ENCODE measurements at regions not wholly inside any gene's neighbourhood (a gene's known extent, or its start where the extent isn't known, plus 50 kb on each side); places are given as distances from the start of the nearest gene placed in this dataset.

DNA sequence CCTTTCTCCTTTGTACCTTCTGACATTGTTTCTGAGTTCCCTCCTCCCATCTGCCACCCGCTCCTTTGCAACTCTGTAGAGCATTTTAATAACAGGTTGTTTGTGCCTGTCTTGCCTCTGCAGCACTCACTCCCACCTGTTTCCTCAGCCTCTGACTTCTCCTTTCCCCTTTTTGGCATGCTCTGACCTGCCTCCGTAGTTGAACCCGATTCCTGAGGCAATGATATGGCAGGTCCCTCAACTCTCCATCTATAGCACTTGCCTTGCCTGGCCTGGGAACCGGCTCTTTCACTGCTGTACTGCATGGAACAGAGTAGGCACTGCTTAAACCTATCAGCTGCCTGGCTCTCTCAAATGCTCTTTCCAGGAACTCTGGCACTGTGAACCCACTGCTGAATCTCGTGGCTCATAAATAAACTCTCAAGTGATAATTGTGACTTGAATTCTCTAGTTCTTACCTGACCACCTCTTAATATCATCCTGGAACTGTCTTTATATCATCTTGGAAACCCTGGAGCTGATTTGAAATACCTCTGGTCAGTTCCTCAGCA, 50.3 kb downstream of the UTRN start:
- Histone ChIP-seq H3K4me1 (ENCODE audit: low read depth, poor library complexity, severe bottlenecking) (peaks cover 16% of the 10 kb centered on the region), H2AFZ (ENCODE audit: low read depth) (no peak overlapping the region), H3K9ac (no peak overlapping the region)

DNA sequence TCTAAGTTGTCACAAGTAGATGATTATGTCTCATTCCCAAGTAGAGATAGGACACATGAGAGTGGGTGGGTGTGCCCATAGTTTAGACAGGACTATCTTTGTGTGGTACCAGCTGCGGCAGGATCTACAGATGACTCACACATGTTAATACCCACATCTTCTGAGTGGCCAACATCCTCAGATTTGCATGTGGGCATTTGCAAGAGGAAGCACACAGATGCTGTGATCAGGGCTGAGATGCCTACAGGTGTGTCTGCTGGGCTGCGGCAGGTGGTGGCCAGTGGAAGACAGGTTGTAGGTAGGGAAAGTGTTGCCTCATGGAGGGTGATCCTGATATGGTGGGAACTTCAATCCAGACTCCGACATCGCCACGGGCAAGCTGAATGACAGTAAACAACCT, 50.8 kb downstream of the UTRN start:
- no peak overlapping the region for H3K4me2 ChIP-seq
- H3K4me3 ChIP-seq (IDR thresholded peaks at IDR 0.05; ENCODE audit: insufficient read depth, low read depth, low read length) = no peak overlapping the region
- TF ChIP-seq, protein P1, sequence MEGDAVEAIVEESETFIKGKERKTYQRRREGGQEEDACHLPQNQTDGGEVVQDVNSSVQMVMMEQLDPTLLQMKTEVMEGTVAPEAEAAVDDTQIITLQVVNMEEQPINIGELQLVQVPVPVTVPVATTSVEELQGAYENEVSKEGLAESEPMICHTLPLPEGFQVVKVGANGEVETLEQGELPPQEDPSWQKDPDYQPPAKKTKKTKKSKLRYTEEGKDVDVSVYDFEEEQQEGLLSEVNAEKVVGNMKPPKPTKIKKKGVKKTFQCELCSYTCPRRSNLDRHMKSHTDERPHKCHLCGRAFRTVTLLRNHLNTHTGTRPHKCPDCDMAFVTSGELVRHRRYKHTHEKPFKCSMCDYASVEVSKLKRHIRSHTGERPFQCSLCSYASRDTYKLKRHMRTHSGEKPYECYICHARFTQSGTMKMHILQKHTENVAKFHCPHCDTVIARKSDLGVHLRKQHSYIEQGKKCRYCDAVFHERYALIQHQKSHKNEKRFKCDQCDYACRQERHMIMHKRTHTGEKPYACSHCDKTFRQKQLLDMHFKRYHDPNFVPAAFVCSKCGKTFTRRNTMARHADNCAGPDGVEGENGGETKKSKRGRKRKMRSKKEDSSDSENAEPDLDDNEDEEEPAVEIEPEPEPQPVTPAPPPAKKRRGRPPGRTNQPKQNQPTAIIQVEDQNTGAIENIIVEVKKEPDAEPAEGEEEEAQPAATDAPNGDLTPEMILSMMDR (conservative IDR thresholded peaks at IDR 0.05; ENCODE audit: low read depth, low read length) = no peak
- H3K27ac ChIP-seq = no peak overlapping the region
- H3K79me2 ChIP-seq (ENCODE audit: insufficient read depth, low read depth) = no peaks in the 10 kb centered on the region
- peaks cover 16% of the 10 kb centered on the region for H3K4me1 ChIP-seq (ENCODE audit: low read depth, poor library complexity, severe bottlenecking)
- no peaks in the 10 kb centered on the region for H3K27me3 ChIP-seq (ENCODE audit: insufficient read depth, low read depth)
- no peak overlapping the region for H2AFZ ChIP-seq (ENCODE audit: low read depth)
- no peaks in the 10 kb centered on the region for H3K36me3 ChIP-seq (ENCODE audit: insufficient read depth)
- no peak overlapping the region for H3K9ac ChIP-seq
- H4K20me1 ChIP-seq (ENCODE audit: insufficient read depth) = no peaks in the 10 kb centered on the region

More for the DNA sequence above, 50.3 kb downstream of the UTRN start:
- Histone ChIP-seq H3K36me3 (ENCODE audit: insufficient read depth) (no peaks in the 10 kb centered on the region), H3K79me2 (ENCODE audit: insufficient read depth, low read depth) (no peaks in the 10 kb centered on the region), H4K20me1 (ENCODE audit: insufficient read depth) (no peaks in the 10 kb centered on the region), H3K4me3 (IDR thresholded peaks at IDR 0.05; ENCODE audit: insufficient read depth, low read depth, low read length) (no peak overlapping the region), H3K4me2 (no peak overlapping the region), H3K27ac (no peak overlapping the region), H3K27me3 (ENCODE audit: insufficient read depth, low read depth) (no peaks in the 10 kb centered on the region)
- TF ChIP-seq, protein P1 (conservative IDR thresholded peaks at IDR 0.05; ENCODE audit: low read depth, low read length) = no peak

DNA sequence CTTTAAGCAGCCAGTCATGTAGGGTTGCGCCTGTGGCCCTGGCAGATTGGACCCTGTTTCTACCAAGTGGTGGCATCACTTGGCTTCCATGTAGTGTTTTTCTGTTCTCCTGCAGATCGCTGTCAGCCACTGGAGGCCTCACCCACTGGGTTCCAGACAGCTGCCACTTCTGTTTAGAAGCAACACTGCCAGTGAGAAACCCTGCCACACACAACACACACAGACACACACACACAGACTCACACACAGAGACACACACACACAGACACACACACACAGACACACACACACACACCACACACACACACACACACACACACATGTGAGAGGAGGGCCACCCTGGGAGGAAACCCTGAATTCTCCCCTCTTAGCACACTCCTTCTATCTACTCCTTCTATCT, 51.8 kb downstream of the UTRN start:
- H3K36me3 ChIP-seq (ENCODE audit: insufficient read depth) = no peaks in the 10 kb centered on the region
- no peaks in the 10 kb centered on the region for H3K27me3 ChIP-seq (ENCODE audit: insufficient read depth, low read depth)
- TF ChIP-seq, protein P1 (conservative IDR thresholded peaks at IDR 0.05; ENCODE audit: low read depth, low read length) = no peak
- no peak overlapping the region for H3K4me3 ChIP-seq (IDR thresholded peaks at IDR 0.05; ENCODE audit: insufficient read depth, low read depth, low read length)
- no peaks in the 10 kb centered on the region for H4K20me1 ChIP-seq (ENCODE audit: insufficient read depth)
- no peak overlapping the region for H3K27ac ChIP-seq
- no peak overlapping the region for H2AFZ ChIP-seq (ENCODE audit: low read depth)
- no peak overlapping the region for H3K9ac ChIP-seq
- no peak overlapping the region for H3K4me2 ChIP-seq
- H3K79me2 ChIP-seq (ENCODE audit: insufficient read depth, low read depth) = no peaks in the 10 kb centered on the region
- peaks cover 16% of the 10 kb centered on the region for H3K4me1 ChIP-seq (ENCODE audit: low read depth, poor library complexity, severe bottlenecking)

DNA sequence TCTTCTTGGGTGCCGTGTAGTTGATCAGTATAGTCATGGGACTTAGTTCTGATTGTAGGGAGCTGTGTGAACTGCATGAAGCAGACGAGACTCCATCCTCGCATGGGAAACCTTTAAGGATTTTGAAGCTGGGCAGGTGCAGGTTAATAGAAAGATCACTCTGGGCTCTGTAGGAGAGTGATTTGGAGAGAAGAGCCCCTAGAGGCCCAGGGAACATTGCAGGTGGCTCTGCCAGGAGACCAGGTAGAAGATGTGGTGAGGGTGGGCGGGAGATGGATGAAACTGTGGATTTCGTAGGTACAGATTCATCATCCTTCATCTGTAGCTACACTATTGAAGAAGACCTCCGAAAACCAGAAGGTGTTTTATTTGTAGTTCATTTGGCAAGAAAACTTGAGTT, 53.3 kb downstream of the UTRN start:
- Histone ChIP-seq H3K4me1 (ENCODE audit: low read depth, poor library complexity, severe bottlenecking) (peaks cover 13% of the 10 kb centered on the region), H3K36me3 (ENCODE audit: insufficient read depth) (no peaks in the 10 kb centered on the region), H4K20me1 (ENCODE audit: insufficient read depth) (no peaks in the 10 kb centered on the region), H2AFZ (ENCODE audit: low read depth) (no peak overlapping the region), H3K4me2 (no peak overlapping the region), H3K4me3 (IDR thresholded peaks at IDR 0.05; ENCODE audit: insufficient read depth, low read depth, low read length) (no peak overlapping the region), H3K9ac (no peak overlapping the region), H3K79me2 (ENCODE audit: insufficient read depth, low read depth) (no peaks in the 10 kb centered on the region), H3K27me3 (ENCODE audit: insufficient read depth, low read depth) (no peaks in the 10 kb centered on the region), H3K27ac (no peak overlapping the region)
- TF ChIP-seq, protein P1 (conservative IDR thresholded peaks at IDR 0.05; ENCODE audit: low read depth, low read length) = no peak

All from KMS-11 (cell line).